Occipital lobe (tissue), 1 donor: ENCODE measurements at regions not wholly inside any gene's neighbourhood (a gene's known extent, or its start where the extent isn't known, plus 50 kb on each side); places are given as distances from the start of the nearest gene placed in this dataset.
"Not testable (repeated sequence)": the region's sequence is repeated elsewhere in the genome, so short reads cannot be mapped to it uniquely, and the experiment has no call there.

Source experiments
- DNase-seq: peaks from one replicate; lab custom pipeline; 2025; lab: John Stamatoyannopoulos, UW

- no peak for DNase-seq
These were observed 259.1 kb upstream of the USP24 start for GRCh38 chr1:55474168-55474786.

- no peak for DNase-seq
These were observed 258.5 kb upstream of the USP24 start for GRCh38 chr1:55473661-55474060.

- DNase-seq = no peak
These were observed 257.6 kb upstream of the USP24 start for GRCh38 chr1:55472784-55473183.

- DNase-seq = no peak
These were observed 257.0 kb upstream of the USP24 start for GRCh38 chr1:55472115-55472514.

GRCh38 chr1:55468142-55468795 is 253.1 kb upstream of the USP24 start:
- no peak for DNase-seq

- DNase-seq = no peak
These were observed 251.8 kb upstream of the USP24 start for GRCh38 chr1:55466921-55467320.

GRCh38 chr1:55466373-55466772 is 251.2 kb upstream of the USP24 start:
- no peak for DNase-seq

- DNase-seq = no peak
These were observed 249.4 kb upstream of the USP24 start for GRCh38 chr1:55464550-55464949.

- no peak for DNase-seq
These were observed 248.8 kb upstream of the USP24 start for GRCh38 chr1:55463814-55464475.

- no peak for DNase-seq
These were observed 242.7 kb upstream of the USP24 start for GRCh38 chr1:55457874-55458273.

- DNase-seq = no peak
These were observed 241.8 kb upstream of the USP24 start for GRCh38 chr1:55456971-55457370.

- DNase-seq = no peak
These were observed 233.1 kb upstream of the USP24 start for GRCh38 chr1:55448261-55448660.

GRCh38 chr1:55447488-55447887 is 232.3 kb upstream of the USP24 start:
- no peak for DNase-seq

GRCh38 chr1:55446351-55446750 is 231.2 kb upstream of the USP24 start:
- no peak for DNase-seq

- no peak for DNase-seq
These were observed 230.3 kb upstream of the USP24 start for GRCh38 chr1:55445416-55445815.

- no peak for DNase-seq
These were observed 229.5 kb upstream of the USP24 start for GRCh38 chr1:55444667-55445066.

- DNase-seq = no peak
These were observed 228.2 kb upstream of the USP24 start for GRCh38 chr1:55443175-55443915.

GRCh38 chr1:55441489-55441888 is 226.3 kb upstream of the USP24 start:
- DNase-seq = no peak

- DNase-seq = no peak
These were observed 222.5 kb upstream of the USP24 start for GRCh38 chr1:55437692-55438091.

- not testable (repeated sequence) for DNase-seq
These were observed 215.6 kb upstream of the USP24 start for GRCh38 chr1:55430720-55431119.

- not testable (repeated sequence) for DNase-seq
These were observed 215.0 kb upstream of the USP24 start for GRCh38 chr1:55430206-55430605.
